ENCODE measurements at regions not wholly inside any gene's neighbourhood (a gene's known extent, or its start where the extent isn't known, plus 50 kb on each side); places are given as distances from the start of the nearest gene placed in this dataset.

GRCh38 chr5:60365001-60365400, 335.0 kb downstream of the DEPDC1B start:
- no peaks in the 10 kb centered on the region for H3K4me1 Mint-ChIP-seq (ENCODE audit: low read depth)
- DNase-seq (no peak), ATAC-seq (replicated peaks in 1 of 2) (no peak)
- H3K4me3 Mint-ChIP-seq = no peak overlapping the region
- no peak overlapping the region for H3K27ac Mint-ChIP-seq
- no peaks in the 10 kb centered on the region for H3K36me3 Mint-ChIP-seq (ENCODE audit: insufficient read depth in 2 of 2)
- H3K27me3 Mint-ChIP-seq (ENCODE audit: low read depth) = no peaks in the 10 kb centered on the region
- H3K9me3 Mint-ChIP-seq = no peaks in the 10 kb centered on the region

GRCh38 chr5:60362158-60362557, 337.8 kb downstream of the DEPDC1B start:
- ATAC-seq (replicated peaks in 1 of 2) (no peak), DNase-seq (no peak)
- Mint-ChIP-seq H3K27ac (no peak overlapping the region), H3K27me3 (ENCODE audit: low read depth) (no peaks in the 10 kb centered on the region), H3K36me3 (ENCODE audit: insufficient read depth in 2 of 2) (no peaks in the 10 kb centered on the region), H3K4me3 (no peak overlapping the region), H3K4me1 (ENCODE audit: low read depth) (no peaks in the 10 kb centered on the region), H3K9me3 (no peaks in the 10 kb centered on the region)

- DNase-seq (no peak), ATAC-seq (replicated peaks in 1 of 2) (no peak)
- Mint-ChIP-seq H3K27me3 (ENCODE audit: low read depth) (no peaks in the 10 kb centered on the region), H3K4me3 (no peak overlapping the region), H3K9me3 (no peaks in the 10 kb centered on the region), H3K36me3 (ENCODE audit: insufficient read depth in 2 of 2) (no peaks in the 10 kb centered on the region), H3K4me1 (ENCODE audit: low read depth) (no peaks in the 10 kb centered on the region), H3K27ac (no peak overlapping the region)
These were observed 339.6 kb downstream of the DEPDC1B start for GRCh38 chr5:60360355-60360754.

DNA sequence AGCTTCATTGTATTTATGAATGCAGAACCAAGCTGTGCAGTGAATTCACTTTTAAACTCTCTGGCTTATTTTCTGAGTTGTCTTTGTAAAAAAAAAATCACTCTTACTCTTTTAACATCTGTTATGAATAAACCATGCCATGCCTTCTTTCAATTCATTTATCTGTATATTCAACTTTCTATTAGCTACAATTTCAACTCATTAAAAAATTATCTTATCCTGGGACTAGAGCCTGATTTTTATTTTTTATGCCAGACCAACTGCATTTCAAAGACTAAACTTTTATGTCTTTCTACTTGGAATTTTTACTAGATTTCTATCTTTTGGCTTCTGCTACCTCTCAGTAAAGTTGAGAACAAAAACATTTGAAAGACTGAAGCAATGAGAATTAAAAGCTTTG, 342.7 kb downstream of the DEPDC1B start:
- Mint-ChIP-seq H3K4me3 (no peak overlapping the region), H3K4me1 (ENCODE audit: low read depth) (no peaks in the 10 kb centered on the region), H3K27me3 (ENCODE audit: low read depth) (no peaks in the 10 kb centered on the region), H3K27ac (no peak overlapping the region), H3K36me3 (ENCODE audit: insufficient read depth in 2 of 2) (no peaks in the 10 kb centered on the region), H3K9me3 (no peaks in the 10 kb centered on the region)
- no peak for DNase-seq
- ATAC-seq (replicated peaks in 1 of 2) = no peak

GRCh38 chr5:60356745-60357144, 343.2 kb downstream of the DEPDC1B start:
- H3K4me3 Mint-ChIP-seq = no peak overlapping the region
- no peaks in the 10 kb centered on the region for H3K4me1 Mint-ChIP-seq (ENCODE audit: low read depth)
- ATAC-seq (replicated peaks in 1 of 2) (no peak), DNase-seq (no peak)
- no peaks in the 10 kb centered on the region for H3K27me3 Mint-ChIP-seq (ENCODE audit: low read depth)
- no peaks in the 10 kb centered on the region for H3K9me3 Mint-ChIP-seq
- H3K36me3 Mint-ChIP-seq (ENCODE audit: insufficient read depth in 2 of 2) = no peaks in the 10 kb centered on the region
- H3K27ac Mint-ChIP-seq = no peak overlapping the region

DNA sequence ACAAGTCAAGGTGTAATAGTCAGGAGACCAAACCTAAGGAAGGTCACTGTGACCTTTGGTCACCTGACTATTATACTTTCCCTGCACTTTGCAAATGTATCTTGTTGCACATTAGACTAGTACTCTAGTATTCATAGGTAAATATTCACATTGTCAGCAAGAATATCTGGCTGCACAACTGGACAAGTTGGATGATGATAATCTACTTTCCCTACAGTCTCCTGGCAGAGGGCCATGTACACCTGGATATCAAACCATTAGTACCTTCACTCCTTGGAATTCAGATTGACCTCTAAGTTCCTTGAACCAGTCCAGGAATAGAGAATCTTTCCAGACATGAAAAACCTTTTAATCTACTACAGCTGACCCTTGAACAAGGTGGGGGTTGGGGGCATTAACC, 344.8 kb downstream of the DEPDC1B start:
- no peak for DNase-seq
- Mint-ChIP-seq H3K4me1 (ENCODE audit: low read depth) (no peaks in the 10 kb centered on the region), H3K27ac (no peak overlapping the region), H3K9me3 (no peaks in the 10 kb centered on the region), H3K36me3 (ENCODE audit: insufficient read depth in 2 of 2) (no peaks in the 10 kb centered on the region), H3K27me3 (ENCODE audit: low read depth) (no peaks in the 10 kb centered on the region), H3K4me3 (no peak overlapping the region)
- ATAC-seq (replicated peaks in 1 of 2) = no peak

GRCh38 chr5:60354311-60354710, 345.7 kb downstream of the DEPDC1B start:
- no peak overlapping the region for H3K4me3 Mint-ChIP-seq
- H3K9me3 Mint-ChIP-seq = no peaks in the 10 kb centered on the region
- ATAC-seq (replicated peaks in 1 of 2) (no peak), DNase-seq (no peak)
- no peaks in the 10 kb centered on the region for H3K4me1 Mint-ChIP-seq (ENCODE audit: low read depth)
- H3K27ac Mint-ChIP-seq = no peak overlapping the region
- no peaks in the 10 kb centered on the region for H3K36me3 Mint-ChIP-seq (ENCODE audit: insufficient read depth in 2 of 2)
- no peaks in the 10 kb centered on the region for H3K27me3 Mint-ChIP-seq (ENCODE audit: low read depth)

GRCh38 chr5:60352992-60353599, 346.9 kb downstream of the DEPDC1B start:
- no peak for DNase-seq
- H3K27ac Mint-ChIP-seq = no peak overlapping the region
- no peaks in the 10 kb centered on the region for H3K9me3 Mint-ChIP-seq
- ATAC-seq (replicated peaks in 1 of 2) = no peak
- H3K4me1 Mint-ChIP-seq (ENCODE audit: low read depth) = no peaks in the 10 kb centered on the region
- no peak overlapping the region for H3K4me3 Mint-ChIP-seq
- no peaks in the 10 kb centered on the region for H3K36me3 Mint-ChIP-seq (ENCODE audit: insufficient read depth in 2 of 2)
- H3K27me3 Mint-ChIP-seq (ENCODE audit: low read depth) = no peaks in the 10 kb centered on the region

GRCh38 chr5:60350794-60351193, 349.2 kb downstream of the DEPDC1B start:
- Mint-ChIP-seq H3K4me1 (ENCODE audit: low read depth) (no peaks in the 10 kb centered on the region), H3K27me3 (ENCODE audit: low read depth) (no peaks in the 10 kb centered on the region), H3K4me3 (no peak overlapping the region), H3K27ac (no peak overlapping the region), H3K9me3 (no peaks in the 10 kb centered on the region), H3K36me3 (ENCODE audit: insufficient read depth in 2 of 2) (no peaks in the 10 kb centered on the region)
- ATAC-seq (replicated peaks in 1 of 2) = no peak
- no peak for DNase-seq

DNA sequence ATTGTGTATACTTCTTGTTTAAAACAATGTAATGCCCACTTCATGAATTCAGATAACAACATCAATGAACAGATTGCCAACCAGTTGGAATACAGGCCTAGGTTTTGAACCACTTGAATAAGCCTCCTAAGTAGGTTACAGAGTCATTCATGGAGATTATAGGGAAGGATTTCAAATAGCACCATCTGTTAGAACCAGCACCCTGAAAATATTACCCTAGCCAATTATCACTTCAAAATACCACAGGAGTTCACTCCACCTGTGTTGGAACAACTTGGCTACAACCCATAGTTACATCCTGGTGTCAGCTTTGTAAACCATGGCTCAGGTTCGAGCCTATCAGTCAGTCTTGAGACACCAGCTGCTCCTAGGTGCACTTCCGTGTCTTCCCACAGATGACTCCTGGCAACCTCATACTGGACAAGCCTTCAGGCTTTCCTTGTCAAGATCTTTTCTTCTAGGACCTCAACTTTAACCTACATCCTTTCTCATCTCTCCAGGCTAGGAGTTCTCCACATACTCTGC, 350.0 kb downstream of the DEPDC1B start:
- no peaks in the 10 kb centered on the region for H3K36me3 Mint-ChIP-seq (ENCODE audit: insufficient read depth in 2 of 2)
- no peak overlapping the region for H3K27ac Mint-ChIP-seq
- no peak for ATAC-seq (replicated peaks in 1 of 2)
- no peaks in the 10 kb centered on the region for H3K9me3 Mint-ChIP-seq
- no peaks in the 10 kb centered on the region for H3K4me1 Mint-ChIP-seq (ENCODE audit: low read depth)
- DNase-seq = no peak
- no peak overlapping the region for H3K4me3 Mint-ChIP-seq
- no peaks in the 10 kb centered on the region for H3K27me3 Mint-ChIP-seq (ENCODE audit: low read depth)

DNA sequence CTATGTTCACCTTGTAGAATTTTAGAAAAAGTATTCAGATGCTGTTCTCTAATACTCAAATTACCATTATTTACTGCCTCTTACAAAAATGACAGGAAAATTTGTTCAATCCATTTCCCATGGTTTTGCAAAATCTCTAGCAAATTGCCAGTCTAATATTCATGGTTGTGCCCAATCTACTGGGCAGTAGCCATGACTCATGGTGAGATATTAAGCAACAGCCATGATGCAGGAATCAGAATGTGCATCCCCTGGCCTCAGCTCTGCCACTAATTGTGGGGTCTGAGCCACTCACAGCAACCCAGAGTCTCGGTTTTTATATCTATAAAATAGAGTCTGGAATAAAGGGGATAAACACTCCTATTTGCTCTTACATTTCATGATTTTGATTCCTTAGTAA, 353.6 kb downstream of the DEPDC1B start:
- no peak for DNase-seq
- no peak for ATAC-seq (replicated peaks in 1 of 2)
- Mint-ChIP-seq H3K27me3 (ENCODE audit: low read depth) (no peaks in the 10 kb centered on the region), H3K4me3 (no peak overlapping the region), H3K4me1 (ENCODE audit: low read depth) (peaks cover 3% of the 10 kb centered on the region), H3K36me3 (ENCODE audit: insufficient read depth in 2 of 2) (no peaks in the 10 kb centered on the region), H3K27ac (no peak overlapping the region), H3K9me3 (no peaks in the 10 kb centered on the region)

- Mint-ChIP-seq H3K4me1 (ENCODE audit: low read depth) (peaks cover 10% of the 10 kb centered on the region), H3K27me3 (ENCODE audit: low read depth) (no peaks in the 10 kb centered on the region), H3K9me3 (no peaks in the 10 kb centered on the region), H3K36me3 (ENCODE audit: insufficient read depth in 2 of 2) (no peaks in the 10 kb centered on the region), H3K27ac (no peak overlapping the region), H3K4me3 (no peak overlapping the region)
- ATAC-seq (replicated peaks in 1 of 2) = no peak
- no peak for DNase-seq
These were observed 356.9 kb downstream of the DEPDC1B start for GRCh38 chr5:60343102-60343501.

DNA sequence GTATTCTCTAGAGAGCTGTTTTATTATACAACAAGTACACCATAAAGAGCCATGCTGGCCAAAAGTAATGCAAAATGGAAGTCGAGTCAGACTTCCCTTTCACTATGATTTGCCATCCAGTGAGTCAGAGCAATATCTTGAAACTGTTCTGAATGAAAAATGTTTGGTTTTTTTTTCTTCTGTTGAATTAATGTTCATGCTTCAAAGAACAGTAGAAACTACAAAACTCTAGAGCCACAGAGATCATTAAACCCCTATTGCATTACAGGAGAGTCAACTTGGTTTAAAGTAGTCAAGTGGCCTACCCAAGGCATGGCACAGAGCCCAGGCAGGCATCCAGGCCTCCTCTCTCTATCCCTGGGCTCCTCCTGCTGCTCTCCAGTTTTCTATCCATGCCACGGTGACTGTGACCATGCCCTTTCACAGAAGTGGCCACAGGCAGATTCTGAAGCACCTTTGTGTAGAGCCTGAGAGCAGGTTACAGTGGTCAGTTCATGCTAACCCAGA, 358.9 kb downstream of the DEPDC1B start:
- no peaks in the 10 kb centered on the region for H3K27me3 Mint-ChIP-seq (ENCODE audit: low read depth)
- ATAC-seq (replicated peaks in 1 of 2) = peak; percentile 78 to 86

DNA sequence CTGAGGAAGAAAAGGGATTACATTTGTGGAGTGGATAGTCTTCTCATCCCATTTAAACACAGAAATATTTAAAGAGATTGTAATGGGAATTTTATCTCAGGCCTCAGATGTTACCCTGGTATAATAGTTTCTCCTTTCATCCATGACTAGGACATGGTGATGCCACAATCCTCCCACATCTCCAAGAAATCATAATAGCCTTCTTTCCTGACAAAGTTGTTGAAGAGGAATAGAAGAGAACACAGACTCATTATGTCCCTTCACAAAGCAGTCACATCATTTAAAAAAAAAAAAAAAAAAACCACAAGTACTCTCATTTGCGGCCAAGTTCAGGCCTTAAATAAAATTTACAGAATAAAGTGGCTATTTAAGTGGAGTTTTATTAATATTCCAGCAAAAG, 359.6 kb downstream of the DEPDC1B start:
- H3K9me3 Mint-ChIP-seq = no peaks in the 10 kb centered on the region

More for the DNA sequence above, 358.9 kb downstream of the DEPDC1B start:
- Mint-ChIP-seq H3K9me3 (no peaks in the 10 kb centered on the region), H3K4me3 (no peak overlapping the region), H3K4me1 (ENCODE audit: low read depth) (peaks cover 10% of the 10 kb centered on the region), H3K36me3 (ENCODE audit: insufficient read depth in 2 of 2) (no peaks in the 10 kb centered on the region), H3K27ac (no peak overlapping the region)
- peak in 1 of 2 donors; percentile 2 for DNase-seq

More for the DNA sequence above, 359.6 kb downstream of the DEPDC1B start:
- peaks cover 10% of the 10 kb centered on the region for H3K4me1 Mint-ChIP-seq (ENCODE audit: low read depth)
- DNase-seq (no peak), ATAC-seq (replicated peaks in 1 of 2) (no peak)
- H3K27me3 Mint-ChIP-seq (ENCODE audit: low read depth) = no peaks in the 10 kb centered on the region
- H3K36me3 Mint-ChIP-seq (ENCODE audit: insufficient read depth in 2 of 2) = no peaks in the 10 kb centered on the region
- no peak overlapping the region for H3K4me3 Mint-ChIP-seq
- H3K27ac Mint-ChIP-seq = no peak overlapping the region

Measured in activated T-cell treated with anti-CD3 and anti-CD28 coated beads, Interleukin-2, amount 50 U/mL, for 72 hours (primary cell).